ENCODE measurements at regions not wholly inside any gene's neighbourhood (a gene's known extent, or its start where the extent isn't known, plus 50 kb on each side); places are given as distances from the start of the nearest gene placed in this dataset.

GRCh38 chr4:81607950-81608349 is 136.2 kb upstream of the RASGEF1B start:
- Mint-ChIP-seq H3K36me3 (ENCODE audit: low read depth) (no peaks in the 10 kb centered on the region), H3K4me1 (ENCODE audit: low read depth) (peaks cover 22% of the 10 kb centered on the region), H3K9me3 (ENCODE audit: low read depth) (peaks cover 3% of the 10 kb centered on the region), H3K27ac (ENCODE audit: unreplicated experiment) (no peak overlapping the region), H3K27me3 (ENCODE audit: low read depth) (no peaks in the 10 kb centered on the region), H3K4me3 (ENCODE audit: unreplicated experiment) (no peak overlapping the region)
- no peak for TF ChIP-seq CTCF (IDR thresholded peaks at IDR 0.05)
- DNase-seq (ENCODE audit: low spot score): no peak

DNA sequence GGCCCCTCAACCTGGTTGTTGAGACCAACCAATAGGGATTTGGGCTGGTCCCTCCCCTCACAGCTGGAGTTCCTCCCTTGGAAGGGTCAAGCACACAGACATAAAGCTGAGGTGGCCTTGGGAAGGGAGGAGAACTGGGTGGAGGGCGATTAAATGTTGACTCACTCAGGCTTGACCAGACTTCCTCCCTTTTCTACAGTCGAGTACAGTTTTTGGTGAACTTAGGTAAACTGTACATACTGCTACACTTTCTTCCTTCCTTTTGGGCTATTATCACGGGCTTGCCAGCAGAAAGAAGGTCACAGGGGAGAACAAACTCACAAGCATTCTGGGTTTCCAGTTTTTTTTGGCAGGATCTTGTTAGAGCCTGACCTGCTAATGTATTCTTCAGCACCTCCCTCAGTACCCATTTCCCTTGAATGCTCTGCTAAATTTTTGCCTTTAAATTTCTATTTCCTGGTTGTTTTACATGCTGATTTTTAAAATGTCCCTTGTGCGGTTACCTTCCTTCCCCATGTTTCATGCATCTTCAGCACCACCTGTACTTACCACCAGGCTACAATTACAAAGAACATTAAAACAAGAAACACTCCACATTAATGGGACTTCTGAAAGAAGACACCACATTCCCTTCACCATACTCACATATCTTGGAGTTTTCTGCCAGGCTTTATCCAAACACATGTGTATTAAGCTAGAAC is 135.2 kb upstream of the RASGEF1B start:
- no peak for DNase-seq (ENCODE audit: low spot score)
- peak overlapping the region; percentile 12 for H3K27ac Mint-ChIP-seq (ENCODE audit: unreplicated experiment)
- no peak overlapping the region for H3K4me3 Mint-ChIP-seq (ENCODE audit: unreplicated experiment)
- no peak for TF ChIP-seq CTCF (IDR thresholded peaks at IDR 0.05)
- no peaks in the 10 kb centered on the region for H3K36me3 Mint-ChIP-seq (ENCODE audit: low read depth)
- H3K9me3 Mint-ChIP-seq (ENCODE audit: low read depth): peaks cover 3% of the 10 kb centered on the region
- peaks cover 22% of the 10 kb centered on the region for H3K4me1 Mint-ChIP-seq (ENCODE audit: low read depth)
- no peaks in the 10 kb centered on the region for H3K27me3 Mint-ChIP-seq (ENCODE audit: low read depth)

DNA sequence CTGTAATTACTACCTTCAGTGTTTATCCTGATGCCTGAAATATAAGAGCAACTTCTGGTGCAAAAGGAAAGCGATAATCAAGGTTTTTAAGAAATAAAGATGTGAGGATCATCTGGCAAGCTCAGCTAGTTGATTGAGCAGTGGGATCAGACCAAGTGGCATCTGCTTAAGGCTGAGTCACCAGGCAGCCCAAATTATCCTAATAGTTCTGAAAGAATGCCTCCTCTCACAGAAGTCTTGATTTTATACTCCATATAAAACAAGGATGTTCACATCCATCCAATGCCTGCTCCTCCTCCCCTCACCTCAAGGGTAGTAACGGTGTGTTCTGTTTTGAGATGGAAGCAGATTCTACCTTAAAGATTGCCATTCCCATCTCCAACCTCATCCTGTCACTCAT is 134.5 kb upstream of the RASGEF1B start:
- Mint-ChIP-seq H3K4me3 (ENCODE audit: unreplicated experiment) (no peak overlapping the region), H3K27ac (ENCODE audit: unreplicated experiment) (peak overlapping the region; percentile 12), H3K36me3 (ENCODE audit: low read depth) (no peaks in the 10 kb centered on the region), H3K27me3 (ENCODE audit: low read depth) (no peaks in the 10 kb centered on the region), H3K4me1 (ENCODE audit: low read depth) (peaks cover 25% of the 10 kb centered on the region), H3K9me3 (ENCODE audit: low read depth) (peaks cover 3% of the 10 kb centered on the region)
- no peak for TF ChIP-seq CTCF (IDR thresholded peaks at IDR 0.05)
- DNase-seq (ENCODE audit: low spot score): no peak

- TF ChIP-seq CTCF (IDR thresholded peaks at IDR 0.05): no peak
These were observed 133.6 kb upstream of the RASGEF1B start for GRCh38 chr4:81605271-81605670.

GRCh38 chr4:81604683-81605218 is 133.0 kb upstream of the RASGEF1B start:
- no peaks in the 10 kb centered on the region for H3K9me3 Mint-ChIP-seq (ENCODE audit: low read depth)
- H3K27ac Mint-ChIP-seq (ENCODE audit: unreplicated experiment): no peak overlapping the region
- TF ChIP-seq CTCF (IDR thresholded peaks at IDR 0.05): no peak
- H3K4me3 Mint-ChIP-seq (ENCODE audit: unreplicated experiment): no peak overlapping the region
- peaks cover 37% of the 10 kb centered on the region for H3K4me1 Mint-ChIP-seq (ENCODE audit: low read depth)
- peaks cover 9% of the 10 kb centered on the region for H3K27me3 Mint-ChIP-seq (ENCODE audit: low read depth)
- H3K36me3 Mint-ChIP-seq (ENCODE audit: low read depth): no peaks in the 10 kb centered on the region
- no peak for DNase-seq (ENCODE audit: low spot score)

More at GRCh38 chr4:81605271-81605670, 133.6 kb upstream of the RASGEF1B start:
- H3K4me1 Mint-ChIP-seq (ENCODE audit: low read depth): peaks cover 34% of the 10 kb centered on the region
- peaks cover 2% of the 10 kb centered on the region for H3K9me3 Mint-ChIP-seq (ENCODE audit: low read depth)
- no peak overlapping the region for H3K27ac Mint-ChIP-seq (ENCODE audit: unreplicated experiment)
- no peaks in the 10 kb centered on the region for H3K36me3 Mint-ChIP-seq (ENCODE audit: low read depth)
- H3K27me3 Mint-ChIP-seq (ENCODE audit: low read depth): peaks cover 6% of the 10 kb centered on the region
- no peak for DNase-seq (ENCODE audit: low spot score)
- no peak overlapping the region for H3K4me3 Mint-ChIP-seq (ENCODE audit: unreplicated experiment)

Data from chondrocyte (in vitro differentiated cells).